ENCODE measurements at regions not wholly inside any gene's neighbourhood (a gene's known extent, or its start where the extent isn't known, plus 50 kb on each side); places are given as distances from the start of the nearest gene placed in this dataset.

DNA sequence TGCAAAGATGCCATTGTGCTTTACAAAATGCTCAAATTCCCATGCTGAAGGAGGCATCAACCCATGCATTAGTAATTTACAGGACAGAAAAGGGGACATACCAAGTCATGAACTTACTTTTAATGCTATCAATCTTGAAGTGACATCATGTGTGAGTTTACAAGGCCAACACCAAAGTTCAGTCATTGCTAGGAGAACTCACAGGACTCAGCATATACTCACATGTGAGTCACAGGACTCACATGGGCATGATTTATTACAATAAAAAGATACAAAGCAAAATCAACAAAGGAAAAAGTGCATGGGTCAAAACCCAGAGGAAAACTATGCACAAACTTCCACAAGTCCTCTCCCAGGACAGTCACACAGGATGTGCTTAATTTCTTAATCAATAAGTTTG, 1656.0 kb downstream of the MRPL39 start:
- Histone ChIP-seq H3K36me3 (no peaks in the 10 kb centered on the region), H3K27me3 (no peaks in the 10 kb centered on the region), H3K27ac (no peak overlapping the region), H3K4me1 (no peaks in the 10 kb centered on the region), H3K4me3 (no peak overlapping the region), H3K9me3 (no peaks in the 10 kb centered on the region)
- intact Hi-C loops (cut with DNase I), result no loop called here
- no peak for DNase-seq
- no peak for TF ChIP-seq POLR2A (IDR thresholded peaks at IDR 0.05)
- TF ChIP-seq POLR2AphosphoS5 (IDR thresholded peaks at IDR 0.05), result no peak
- no peak for TF ChIP-seq EP300 (IDR thresholded peaks at IDR 0.05)
- TF ChIP-seq, protein P1, sequence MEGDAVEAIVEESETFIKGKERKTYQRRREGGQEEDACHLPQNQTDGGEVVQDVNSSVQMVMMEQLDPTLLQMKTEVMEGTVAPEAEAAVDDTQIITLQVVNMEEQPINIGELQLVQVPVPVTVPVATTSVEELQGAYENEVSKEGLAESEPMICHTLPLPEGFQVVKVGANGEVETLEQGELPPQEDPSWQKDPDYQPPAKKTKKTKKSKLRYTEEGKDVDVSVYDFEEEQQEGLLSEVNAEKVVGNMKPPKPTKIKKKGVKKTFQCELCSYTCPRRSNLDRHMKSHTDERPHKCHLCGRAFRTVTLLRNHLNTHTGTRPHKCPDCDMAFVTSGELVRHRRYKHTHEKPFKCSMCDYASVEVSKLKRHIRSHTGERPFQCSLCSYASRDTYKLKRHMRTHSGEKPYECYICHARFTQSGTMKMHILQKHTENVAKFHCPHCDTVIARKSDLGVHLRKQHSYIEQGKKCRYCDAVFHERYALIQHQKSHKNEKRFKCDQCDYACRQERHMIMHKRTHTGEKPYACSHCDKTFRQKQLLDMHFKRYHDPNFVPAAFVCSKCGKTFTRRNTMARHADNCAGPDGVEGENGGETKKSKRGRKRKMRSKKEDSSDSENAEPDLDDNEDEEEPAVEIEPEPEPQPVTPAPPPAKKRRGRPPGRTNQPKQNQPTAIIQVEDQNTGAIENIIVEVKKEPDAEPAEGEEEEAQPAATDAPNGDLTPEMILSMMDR (IDR thresholded peaks at IDR 0.05), result no peak

DNA sequence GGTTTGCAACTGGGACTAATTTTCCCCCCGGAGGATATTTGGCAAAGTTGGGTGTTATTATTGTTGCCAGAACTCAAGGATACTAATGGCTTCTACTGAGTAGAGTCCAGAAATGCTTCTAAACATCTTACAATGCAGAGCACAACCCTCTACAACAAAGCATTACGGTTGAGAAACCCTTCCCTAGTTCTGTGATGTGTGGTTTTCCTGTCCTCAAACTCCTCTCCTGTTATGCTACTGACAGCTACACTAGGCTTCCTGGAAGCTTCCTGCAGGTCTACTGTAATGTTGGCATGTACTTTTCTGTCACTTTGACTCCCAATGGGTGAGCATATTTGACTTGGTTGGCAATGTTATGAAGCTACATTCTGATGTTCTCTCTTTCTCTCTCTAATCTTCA, 1656.9 kb downstream of the MRPL39 start:
- Histone ChIP-seq H3K27me3 (no peaks in the 10 kb centered on the region), H3K36me3 (no peaks in the 10 kb centered on the region), H3K9me3 (no peaks in the 10 kb centered on the region), H3K4me1 (no peaks in the 10 kb centered on the region), H3K27ac (no peak overlapping the region), H3K4me3 (no peak overlapping the region)
- DNase-seq, result no peak
- intact Hi-C loops (cut with DNase I), result no loop called here
- WGBS, 2 donors, result 70 to 79% methylated on average over 2 of the region's 2 CpGs
- no peak for TF ChIP-seq POLR2AphosphoS5 (IDR thresholded peaks at IDR 0.05)
- no peak for TF ChIP-seq EP300 (IDR thresholded peaks at IDR 0.05)
- TF ChIP-seq POLR2A (IDR thresholded peaks at IDR 0.05), result no peak
- TF ChIP-seq, protein P1 (IDR thresholded peaks at IDR 0.05), result no peak

DNA sequence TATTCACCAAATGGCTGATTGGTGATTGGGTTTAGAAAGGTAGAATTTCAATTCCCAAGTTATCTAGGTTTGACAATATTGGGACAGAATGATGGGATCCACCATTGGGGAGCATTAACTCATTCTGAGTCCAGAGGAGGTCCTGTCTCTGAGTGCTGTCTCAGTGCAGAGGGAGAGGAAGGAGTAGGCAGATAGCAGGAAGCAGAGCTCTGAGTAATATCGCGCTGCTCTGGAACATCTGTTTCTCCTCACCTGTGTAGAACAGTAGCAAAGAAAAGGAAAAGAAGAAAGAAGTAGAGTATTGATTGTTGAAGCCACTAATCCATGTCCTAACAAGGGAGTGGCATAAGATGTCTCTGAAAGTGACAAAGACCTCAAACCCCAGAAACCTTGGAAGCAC, 1657.8 kb downstream of the MRPL39 start:
- H3K36me3 ChIP-seq, result no peaks in the 10 kb centered on the region
- H3K27me3 ChIP-seq, result no peaks in the 10 kb centered on the region
- DNase-seq, result no peak
- intact Hi-C loops (cut with DNase I), result no loop called here
- no peak overlapping the region for H3K27ac ChIP-seq
- no peaks in the 10 kb centered on the region for H3K4me1 ChIP-seq
- WGBS, 2 donors, result 66 to 85% methylated on average over 2 of the region's 2 CpGs
- no peaks in the 10 kb centered on the region for H3K9me3 ChIP-seq
- TF ChIP-seq, protein P1 (IDR thresholded peaks at IDR 0.05), result no peak
- TF ChIP-seq EP300 (IDR thresholded peaks at IDR 0.05), result no peak
- TF ChIP-seq POLR2AphosphoS5 (IDR thresholded peaks at IDR 0.05), result no peak
- no peak for TF ChIP-seq POLR2A (IDR thresholded peaks at IDR 0.05)
- no peak overlapping the region for H3K4me3 ChIP-seq

DNA sequence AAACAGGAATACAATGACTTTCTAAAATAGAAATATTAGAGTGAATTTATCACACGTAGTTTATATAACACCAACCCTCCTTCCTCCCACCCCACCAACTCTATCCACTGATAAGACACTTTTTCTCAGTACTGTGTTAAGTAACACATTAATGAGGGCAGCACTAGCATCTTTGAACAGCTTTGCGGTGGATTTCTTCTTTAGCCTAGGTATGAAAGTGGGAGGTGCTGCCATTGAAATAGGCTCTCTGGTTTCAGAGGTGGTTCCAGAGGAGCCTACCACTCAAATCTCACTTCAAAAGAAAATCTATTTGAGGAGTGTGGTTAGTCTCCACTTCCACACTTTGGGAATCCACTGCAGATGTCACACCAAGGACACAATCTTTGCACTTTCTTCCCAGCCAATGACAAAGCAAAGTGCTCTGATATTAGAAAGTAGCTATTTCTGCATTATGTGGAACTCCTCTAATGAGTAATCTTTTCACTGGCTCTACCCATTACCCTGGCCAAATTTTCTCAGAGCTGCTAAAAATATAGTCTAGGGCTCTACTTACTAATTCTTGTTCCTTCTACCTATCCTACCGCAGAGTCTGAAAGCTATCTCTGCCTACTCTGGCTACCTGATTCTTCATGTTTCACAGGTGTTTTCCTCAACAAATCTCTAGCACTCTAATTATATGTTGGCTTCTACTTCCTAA, 1667.8 kb downstream of the MRPL39 start:
- H3K9me3 ChIP-seq, result no peaks in the 10 kb centered on the region
- DNase-seq, result no peak
- no peak overlapping the region for H3K4me3 ChIP-seq
- TF ChIP-seq POLR2A (IDR thresholded peaks at IDR 0.05) (no peak), POLR2AphosphoS5 (IDR thresholded peaks at IDR 0.05) (no peak), EP300 (IDR thresholded peaks at IDR 0.05) (no peak)
- TF ChIP-seq, protein P1 (IDR thresholded peaks at IDR 0.05), result no peak
- intact Hi-C loops (cut with DNase I), result no loop called here
- H3K27ac ChIP-seq, result no peak overlapping the region
- WGBS, 2 donors, result 61 to 81% methylated on average over 3 of the region's 3 CpGs
- H3K27me3 ChIP-seq, result no peaks in the 10 kb centered on the region
- no peaks in the 10 kb centered on the region for H3K4me1 ChIP-seq
- no peaks in the 10 kb centered on the region for H3K36me3 ChIP-seq

DNA sequence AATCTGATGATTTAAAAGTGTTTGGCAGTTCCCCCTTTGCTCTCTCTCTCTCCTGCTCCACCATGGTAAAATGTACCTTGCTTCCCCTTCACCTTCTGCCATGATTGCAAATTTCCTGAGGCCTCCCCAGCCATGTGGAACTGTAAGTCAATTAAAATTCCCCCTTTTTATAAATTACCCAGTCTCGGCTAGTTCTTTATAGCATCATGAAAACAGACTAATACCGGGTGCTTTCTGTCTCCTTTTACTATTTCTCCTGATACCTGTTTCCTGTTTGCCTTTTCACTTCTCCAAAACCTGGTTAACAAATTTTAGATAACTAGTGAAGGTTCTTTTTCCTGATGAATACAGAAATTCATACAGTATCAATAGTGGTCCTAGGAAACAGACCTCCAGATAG, 1670.3 kb downstream of the MRPL39 start:
- no peak overlapping the region for H3K4me3 ChIP-seq
- no peaks in the 10 kb centered on the region for H3K4me1 ChIP-seq
- H3K9me3 ChIP-seq, result no peaks in the 10 kb centered on the region
- intact Hi-C loops (cut with DNase I), result no loop called here
- H3K27ac ChIP-seq, result no peak overlapping the region
- H3K36me3 ChIP-seq, result no peaks in the 10 kb centered on the region
- DNase-seq, result no peak
- no peaks in the 10 kb centered on the region for H3K27me3 ChIP-seq
- TF ChIP-seq EP300 (IDR thresholded peaks at IDR 0.05) (no peak), POLR2A (IDR thresholded peaks at IDR 0.05) (no peak), POLR2AphosphoS5 (IDR thresholded peaks at IDR 0.05) (no peak)
- TF ChIP-seq, protein P1 (IDR thresholded peaks at IDR 0.05), result no peak
- 68 to 82% methylated on average over 2 of the region's 2 CpGs for WGBS, 2 donors
